ENCODE measurements at regions not wholly inside any gene's neighbourhood (a gene's known extent, or its start where the extent isn't known, plus 50 kb on each side); places are given as distances from the start of the nearest gene placed in this dataset.

DNA sequence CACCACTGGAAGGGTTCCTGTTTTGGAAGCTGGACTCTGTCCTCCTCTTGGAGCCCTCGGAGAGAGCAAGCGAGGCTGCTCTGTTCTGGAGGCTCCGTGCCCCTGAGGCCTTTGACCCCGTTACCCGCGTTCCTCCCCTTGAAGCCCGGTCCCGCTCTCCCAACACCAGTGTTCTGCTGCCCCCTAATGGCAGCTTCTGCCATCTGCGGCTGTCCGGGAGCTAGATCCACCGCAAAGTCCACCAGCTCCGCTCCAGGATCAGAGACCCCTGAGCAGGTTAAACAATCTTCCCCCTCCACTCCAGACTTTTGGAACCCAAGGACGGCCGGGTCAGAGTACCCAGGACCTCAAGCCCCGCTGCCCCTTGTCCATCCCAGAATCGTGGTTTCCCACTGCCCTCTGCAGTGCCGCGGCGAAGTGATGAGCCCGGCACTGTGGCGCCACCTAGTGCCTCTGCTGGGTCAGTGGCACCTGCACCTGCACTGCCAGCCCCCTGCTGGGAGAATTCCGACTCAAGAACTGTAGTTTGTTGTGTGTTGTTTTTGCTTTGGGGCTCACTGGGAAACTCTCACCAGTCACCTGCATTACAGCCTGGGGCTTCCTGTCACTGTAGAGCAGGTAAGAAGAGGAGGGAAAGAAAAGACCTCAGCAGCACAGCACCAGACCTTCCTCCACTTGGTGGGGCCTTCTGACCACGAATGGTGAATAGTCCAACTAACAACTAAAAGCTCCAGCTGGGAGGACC, 63.5 kb upstream of the NFASC start:
- peak; percentile 100 for TF ChIP-seq CTCF (IDR thresholded peaks at IDR 0.05; ENCODE audit: low read length)
- TF ChIP-seq EZH2 (IDR thresholded peaks at IDR 0.05; ENCODE audit: borderline replicate concordance, low read length): no peak
- no peaks in the 10 kb centered on the region for H3K9me3 ChIP-seq (ENCODE audit: low read length)
- H3K27ac ChIP-seq (ENCODE audit: low read depth, low read length, poor library complexity, severe bottlenecking): no peak overlapping the region
- H4K20me1 ChIP-seq (ENCODE audit: insufficient read depth, low read length): no peaks in the 10 kb centered on the region
- no peaks in the 10 kb centered on the region for H3K36me3 ChIP-seq (ENCODE audit: insufficient read depth, low read length)
- no peaks in the 10 kb centered on the region for H3K9me2 ChIP-seq (ENCODE audit: low read depth, low read length)
- H3K79me2 ChIP-seq (ENCODE audit: insufficient read depth, low read length): no peaks in the 10 kb centered on the region
- H3K4me2 ChIP-seq (ENCODE audit: low read length): peak overlapping the region; percentile 86
- H3K9ac ChIP-seq (ENCODE audit: low read length): peak overlapping the region; percentile 55
- H3F3A ChIP-seq (ENCODE audit: insufficient read depth, low read length): no peaks in the 10 kb centered on the region
- peaks cover 6% of the 10 kb centered on the region for H3K4me1 ChIP-seq (ENCODE audit: insufficient read depth, low read length, severe bottlenecking)
- H3K27me3 ChIP-seq (ENCODE audit: insufficient read depth, low read length): no peaks in the 10 kb centered on the region
- no peak overlapping the region; the same call in 1 of the 2 replicates for H2AFZ ChIP-seq (ENCODE audit: low read length)
- peak overlapping the region; percentile 62 for H3K4me3 ChIP-seq (ENCODE audit: low read depth, low read length, poor library complexity, severe bottlenecking)

DNA sequence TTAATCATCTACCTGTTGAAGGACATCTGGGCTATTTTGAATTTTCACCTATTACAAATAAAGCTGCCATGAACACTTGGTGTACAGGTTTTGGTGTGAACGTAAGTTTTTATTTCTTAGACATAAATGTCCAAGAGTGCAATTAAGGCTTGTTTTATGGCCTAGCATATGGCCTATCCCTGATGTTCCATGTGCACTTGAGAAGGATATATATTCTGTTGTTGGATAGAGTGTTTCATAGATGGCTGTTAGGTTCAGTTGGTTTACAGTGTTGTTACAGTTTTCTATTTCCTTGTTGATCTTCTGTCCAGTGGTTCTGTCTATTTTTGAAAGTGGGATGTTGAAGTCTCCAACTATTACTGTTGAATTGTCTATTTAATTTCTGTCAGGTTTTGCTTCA, 61.2 kb upstream of the NFASC start:
- no peaks in the 10 kb centered on the region for H3K9me3 ChIP-seq (ENCODE audit: low read length)
- no peaks in the 10 kb centered on the region for H4K20me1 ChIP-seq (ENCODE audit: insufficient read depth, low read length)
- TF ChIP-seq EZH2 (IDR thresholded peaks at IDR 0.05; ENCODE audit: borderline replicate concordance, low read length): no peak
- TF ChIP-seq CTCF (IDR thresholded peaks at IDR 0.05; ENCODE audit: low read length): no peak
- peaks cover 6% of the 10 kb centered on the region for H3K4me1 ChIP-seq (ENCODE audit: insufficient read depth, low read length, severe bottlenecking)
- H3K27ac ChIP-seq (ENCODE audit: low read depth, low read length, poor library complexity, severe bottlenecking): no peak overlapping the region
- H3K4me3 ChIP-seq (ENCODE audit: low read depth, low read length, poor library complexity, severe bottlenecking): no peak overlapping the region
- H3K9me2 ChIP-seq (ENCODE audit: low read depth, low read length): no peaks in the 10 kb centered on the region
- H3K9ac ChIP-seq (ENCODE audit: low read length): no peak overlapping the region
- no peaks in the 10 kb centered on the region for H3K79me2 ChIP-seq (ENCODE audit: insufficient read depth, low read length)
- no peaks in the 10 kb centered on the region for H3K36me3 ChIP-seq (ENCODE audit: insufficient read depth, low read length)
- H3F3A ChIP-seq (ENCODE audit: insufficient read depth, low read length): no peaks in the 10 kb centered on the region
- H3K27me3 ChIP-seq (ENCODE audit: insufficient read depth, low read length): peaks cover 5% of the 10 kb centered on the region; the same call in 1 of the 2 replicates
- no peak overlapping the region for H2AFZ ChIP-seq (ENCODE audit: low read length)
- H3K4me2 ChIP-seq (ENCODE audit: low read length): no peak overlapping the region

- Histone ChIP-seq H3K79me2 (ENCODE audit: insufficient read depth, low read length) (no peaks in the 10 kb centered on the region), H3F3A (ENCODE audit: insufficient read depth, low read length) (no peaks in the 10 kb centered on the region), H3K27ac (ENCODE audit: low read depth, low read length, poor library complexity, severe bottlenecking) (no peak overlapping the region), H3K27me3 (ENCODE audit: insufficient read depth, low read length) (peaks cover 5% of the 10 kb centered on the region; the same call in 1 of the 2 replicates), H3K4me3 (ENCODE audit: low read depth, low read length, poor library complexity, severe bottlenecking) (no peak overlapping the region), H2AFZ (ENCODE audit: low read length) (no peak overlapping the region), H4K20me1 (ENCODE audit: insufficient read depth, low read length) (no peaks in the 10 kb centered on the region), H3K9me2 (ENCODE audit: low read depth, low read length) (no peaks in the 10 kb centered on the region), H3K36me3 (ENCODE audit: insufficient read depth, low read length) (no peaks in the 10 kb centered on the region), H3K9ac (ENCODE audit: low read length) (no peak overlapping the region), H3K4me1 (ENCODE audit: insufficient read depth, low read length, severe bottlenecking) (no peaks in the 10 kb centered on the region), H3K4me2 (ENCODE audit: low read length) (no peak overlapping the region), H3K9me3 (ENCODE audit: low read length) (no peaks in the 10 kb centered on the region)
- TF ChIP-seq EZH2 (IDR thresholded peaks at IDR 0.05; ENCODE audit: borderline replicate concordance, low read length): no peak
- TF ChIP-seq CTCF (IDR thresholded peaks at IDR 0.05; ENCODE audit: low read length): no peak
Measured at GRCh38 chr1:204812842-204813241, 57.8 kb upstream of the NFASC start.
